ENCODE measurements at regions not wholly inside any gene's neighbourhood (a gene's known extent, or its start where the extent isn't known, plus 50 kb on each side); places are given as distances from the start of the nearest gene placed in this dataset.
A peak's percentile ranks its signal among the peaks of the same experiment; 100 is the strongest.

DNA sequence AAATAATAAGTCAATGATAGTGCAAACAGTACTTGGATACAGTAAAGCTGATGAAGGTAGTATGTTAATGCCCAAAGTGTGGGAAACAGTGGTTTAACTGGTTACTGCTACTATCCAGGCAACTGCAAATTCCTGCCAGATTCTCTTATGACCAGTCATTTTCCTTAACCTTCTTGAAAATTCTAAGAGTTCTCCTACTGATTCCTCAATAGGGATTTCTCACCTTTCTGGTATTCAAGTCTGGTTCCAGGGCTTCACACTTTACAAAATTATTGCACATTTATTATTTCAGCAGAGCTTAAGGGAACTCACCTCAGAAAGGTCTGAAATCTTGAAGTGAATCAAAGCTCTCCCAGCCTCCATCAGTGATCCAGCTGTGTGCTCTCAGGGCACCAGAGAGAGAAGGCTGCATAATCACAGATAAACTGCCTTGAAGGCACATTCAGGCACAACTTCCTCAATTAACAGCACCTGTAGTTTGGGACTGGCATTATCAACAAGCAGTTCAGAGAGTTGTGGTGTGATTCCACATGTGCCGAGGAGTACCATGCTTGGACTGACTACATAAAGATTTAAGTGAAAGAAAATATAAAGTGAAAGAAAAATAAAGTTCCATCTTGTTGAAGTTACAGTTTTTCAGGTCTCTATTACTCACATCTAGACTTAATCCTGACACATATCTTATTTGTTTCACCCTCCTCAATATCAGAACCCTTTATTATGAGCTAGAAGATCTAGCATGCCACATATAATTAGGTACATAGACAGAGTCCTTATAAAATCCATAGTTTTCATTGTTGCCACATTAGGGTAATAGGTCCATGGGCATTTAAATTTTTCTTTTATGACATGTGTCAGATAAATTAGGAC lies 59.5 kb upstream of the TIPARP start:
- BruUV-seq (replicated peaks): no TSS peak
- H3K79me2 ChIP-seq (ENCODE audit: insufficient read depth, low read depth, low read length): no peaks in the 10 kb centered on the region
- no peak overlapping the region for H3K4me2 ChIP-seq (ENCODE audit: low read length)
- ChIA-PET POLR2A (interaction anchor here (0.6 to 2.0 kb wide), 5 partner anchors 9 to 1430 kb away, joined by 3 to 11 read pairs (median 4); no protein-coding TSS in a partner anchor), CTCF (ENCODE audit: unreplicated experiment) (no interaction called here)
- no peaks in the 10 kb centered on the region for H3K4me1 ChIP-seq (ENCODE audit: insufficient read depth, low read length, poor library complexity, severe bottlenecking)
- H3K36me3 ChIP-seq (ENCODE audit: insufficient read depth, low read length): no peaks in the 10 kb centered on the region
- 0 out of 2 replicates have a peak, but pooled peaks cover 5% of the 10 kb centered on the region for H3K9me2 ChIP-seq (ENCODE audit: insufficient read depth, low read length)
- no peak overlapping the region for H3K27ac ChIP-seq (ENCODE audit: low read depth, low read length, poor library complexity, severe bottlenecking)
- intact Hi-C loops (cut with micrococcal nuclease; ENCODE audit: unreplicated experiment): no loop called here
- DNase-seq (ENCODE audit: low spot score): peak; percentile 15
- H3K9me3 ChIP-seq (ENCODE audit: low read length): peaks cover 5% of the 10 kb centered on the region; the same call in 1 of the 2 replicates
- 0 out of 2 replicates have a peak overlapping the region, but pooled peaks have one; percentile 7 for H2AFZ ChIP-seq (ENCODE audit: low read length)
- no peaks in the 10 kb centered on the region for H4K20me1 ChIP-seq (ENCODE audit: insufficient read depth, low read length)
- no peak overlapping the region for H3K4me3 ChIP-seq (ENCODE audit: low read depth, low read length, poor library complexity, severe bottlenecking)
- TF ChIP-seq, protein P1, sequence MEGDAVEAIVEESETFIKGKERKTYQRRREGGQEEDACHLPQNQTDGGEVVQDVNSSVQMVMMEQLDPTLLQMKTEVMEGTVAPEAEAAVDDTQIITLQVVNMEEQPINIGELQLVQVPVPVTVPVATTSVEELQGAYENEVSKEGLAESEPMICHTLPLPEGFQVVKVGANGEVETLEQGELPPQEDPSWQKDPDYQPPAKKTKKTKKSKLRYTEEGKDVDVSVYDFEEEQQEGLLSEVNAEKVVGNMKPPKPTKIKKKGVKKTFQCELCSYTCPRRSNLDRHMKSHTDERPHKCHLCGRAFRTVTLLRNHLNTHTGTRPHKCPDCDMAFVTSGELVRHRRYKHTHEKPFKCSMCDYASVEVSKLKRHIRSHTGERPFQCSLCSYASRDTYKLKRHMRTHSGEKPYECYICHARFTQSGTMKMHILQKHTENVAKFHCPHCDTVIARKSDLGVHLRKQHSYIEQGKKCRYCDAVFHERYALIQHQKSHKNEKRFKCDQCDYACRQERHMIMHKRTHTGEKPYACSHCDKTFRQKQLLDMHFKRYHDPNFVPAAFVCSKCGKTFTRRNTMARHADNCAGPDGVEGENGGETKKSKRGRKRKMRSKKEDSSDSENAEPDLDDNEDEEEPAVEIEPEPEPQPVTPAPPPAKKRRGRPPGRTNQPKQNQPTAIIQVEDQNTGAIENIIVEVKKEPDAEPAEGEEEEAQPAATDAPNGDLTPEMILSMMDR (conservative IDR thresholded peaks at IDR 0.05; ENCODE audit: low read length): no peak
- TF ChIP-seq EZH2phosphoT487 (IDR thresholded peaks at IDR 0.05; ENCODE audit: borderline replicate concordance, low read depth, low read length): no peak

DNA sequence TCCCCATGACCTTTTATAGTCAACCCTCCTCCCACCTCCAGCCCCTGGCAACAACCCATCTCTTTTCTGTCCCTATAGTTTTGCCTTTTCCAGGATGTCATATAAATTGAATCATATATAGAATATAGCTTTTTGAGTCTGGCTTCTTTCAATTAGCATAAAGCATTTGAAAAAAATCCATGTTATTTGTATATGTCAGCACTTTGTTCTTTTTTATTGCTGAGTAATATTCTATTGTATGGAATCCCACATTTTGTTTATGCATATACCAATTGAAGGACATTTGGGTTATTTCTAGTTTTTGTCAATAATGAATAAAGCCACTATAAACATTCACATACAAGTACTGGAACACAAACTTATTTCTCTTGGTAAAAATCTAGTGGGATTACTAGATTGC lies 58.0 kb upstream of the SSR3 start:
- TF ChIP-seq, protein P1 (conservative IDR thresholded peaks at IDR 0.05; ENCODE audit: low read length): no peak
- Histone ChIP-seq H3K9me3 (ENCODE audit: low read length) (no peaks in the 10 kb centered on the region), H3K27ac (ENCODE audit: low read depth, low read length, poor library complexity, severe bottlenecking) (no peak overlapping the region), H2AFZ (ENCODE audit: low read length) (no peak overlapping the region), H4K20me1 (ENCODE audit: insufficient read depth, low read length) (no peaks in the 10 kb centered on the region), H3K36me3 (ENCODE audit: insufficient read depth, low read length) (no peaks in the 10 kb centered on the region), H3K4me2 (ENCODE audit: low read length) (no peak overlapping the region), H3K4me3 (ENCODE audit: low read depth, low read length, poor library complexity, severe bottlenecking) (no peak overlapping the region), H3K4me1 (ENCODE audit: insufficient read depth, low read length, poor library complexity, severe bottlenecking) (no peaks in the 10 kb centered on the region), H3K79me2 (ENCODE audit: insufficient read depth, low read depth, low read length) (no peaks in the 10 kb centered on the region), H3K9me2 (ENCODE audit: insufficient read depth, low read length) (0 out of 2 replicates have a peak, but pooled peaks cover 2% of the 10 kb centered on the region)
- BruUV-seq (replicated peaks): no TSS peak
- intact Hi-C loops (cut with micrococcal nuclease; ENCODE audit: unreplicated experiment): no loop called here
- ChIA-PET CTCF (ENCODE audit: unreplicated experiment) (no interaction called here), POLR2A (no interaction called here)
- DNase-seq (ENCODE audit: low spot score): no peak

DNA sequence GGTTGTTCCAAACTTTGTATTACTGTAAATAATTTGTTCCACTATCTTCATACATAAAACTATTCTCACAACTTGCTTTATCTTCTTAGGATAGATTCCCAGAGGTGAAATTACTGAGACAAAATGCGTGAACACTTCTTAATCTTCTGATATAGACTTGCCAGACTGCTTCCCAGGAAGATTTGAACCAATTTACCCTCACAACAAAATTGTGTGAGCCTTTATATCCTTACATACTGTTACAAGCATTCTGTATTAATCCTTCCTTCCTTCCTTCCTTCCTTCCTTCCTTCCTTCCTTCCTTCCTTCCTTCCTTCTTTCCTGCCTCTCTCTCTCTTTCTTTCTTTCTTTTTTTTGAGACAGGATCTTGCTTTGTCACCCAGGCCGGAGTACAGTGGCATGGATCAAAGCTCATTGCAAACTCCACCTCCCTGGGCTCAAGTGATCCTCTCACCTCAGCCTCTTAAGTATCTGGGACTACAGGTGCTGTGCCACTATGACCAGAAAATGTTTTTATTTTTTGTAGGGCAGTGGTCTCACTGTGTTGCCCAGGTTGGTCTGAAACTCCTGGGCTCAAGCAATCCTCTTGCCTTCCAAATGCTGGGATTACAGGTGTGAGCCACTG lies 57.1 kb upstream of the SSR3 start:
- BruUV-seq (replicated peaks): no TSS peak

More for the DNA sequence above, 57.1 kb upstream of the SSR3 start:
- Histone ChIP-seq H2AFZ (ENCODE audit: low read length) (no peak overlapping the region), H3K79me2 (ENCODE audit: insufficient read depth, low read depth, low read length) (no peaks in the 10 kb centered on the region), H3K4me3 (ENCODE audit: low read depth, low read length, poor library complexity, severe bottlenecking) (no peak overlapping the region), H3K9me2 (ENCODE audit: insufficient read depth, low read length) (no peaks in the 10 kb centered on the region), H3K4me2 (ENCODE audit: low read length) (no peak overlapping the region), H3K36me3 (ENCODE audit: insufficient read depth, low read length) (no peaks in the 10 kb centered on the region), H3K9me3 (ENCODE audit: low read length) (no peaks in the 10 kb centered on the region), H3K4me1 (ENCODE audit: insufficient read depth, low read length, poor library complexity, severe bottlenecking) (no peaks in the 10 kb centered on the region), H4K20me1 (ENCODE audit: insufficient read depth, low read length) (no peaks in the 10 kb centered on the region), H3K27ac (ENCODE audit: low read depth, low read length, poor library complexity, severe bottlenecking) (no peak overlapping the region)
- CTCF ChIA-PET (ENCODE audit: unreplicated experiment): no interaction called here
- POLR2A ChIA-PET: interaction anchor here (1.0 kb wide), 1 partner anchor 66 kb away, joined by 5 read pairs; no protein-coding TSS in a partner anchor
- no peak for DNase-seq (ENCODE audit: low spot score)
- TF ChIP-seq, protein P1 (conservative IDR thresholded peaks at IDR 0.05; ENCODE audit: low read length): no peak
- TF ChIP-seq EZH2phosphoT487 (IDR thresholded peaks at IDR 0.05; ENCODE audit: borderline replicate concordance, low read depth, low read length): no peak
- intact Hi-C loops (cut with micrococcal nuclease; ENCODE audit: unreplicated experiment): no loop called here
